H9 (cell line): ENCODE measurements at regions not wholly inside any gene's neighbourhood (a gene's known extent, or its start where the extent isn't known, plus 50 kb on each side); places are given as distances from the start of the nearest gene placed in this dataset.

Experiments used
- DNase-seq: peaks from one replicate; pipeline ENCODE4 v3.0.0-alpha.2; 2017
- H2AFZ ChIP-seq: one replicate; pipeline ENCODE4 v1.6.1; 2013; ENCODE audit warnings: mild to moderate bottlenecking, low read length, control low read depth, moderate library complexity
- H2AK5ac ChIP-seq: 2 replicates; pipeline ENCODE4 v1.6.1; 2013; ENCODE audit warnings: low read length, control low read depth, mixed read lengths; ENCODE audit not compliant: insufficient read length
- H2BK120ac ChIP-seq: one replicate; pipeline ENCODE4 v1.6.1; 2013; ENCODE audit warnings: low read depth, mild to moderate bottlenecking, low read length, control low read depth, inconsistent platforms; ENCODE audit not compliant: poor library complexity, severe bottlenecking
- H2BK12ac ChIP-seq: 2 replicates; pipeline ENCODE4 v1.6.1; 2013; ENCODE audit warnings: low read length, control low read depth, mixed read lengths, low read depth; ENCODE audit not compliant: insufficient read length
- H2BK15ac ChIP-seq: 2 replicates; pipeline ENCODE4 v1.6.1; 2013; ENCODE audit warnings: low read depth, low read length, control low read depth
- H2BK20ac ChIP-seq: one replicate; pipeline ENCODE4 v1.6.1; 2013; ENCODE audit warnings: low read depth, mild to moderate bottlenecking, low read length, control low read depth, inconsistent platforms; ENCODE audit not compliant: poor library complexity, severe bottlenecking
- H2BK5ac ChIP-seq: 2 replicates; pipeline ENCODE4 v1.6.1; 2013; ENCODE audit warnings: low read length, control low read depth, mixed read lengths; ENCODE audit not compliant: insufficient read length
- H3K14ac ChIP-seq: 2 replicates; pipeline ENCODE4 v1.6.1; 2013; ENCODE audit warnings: low read length, control low read depth; ENCODE audit not compliant: insufficient read depth
- H3K18ac ChIP-seq: 2 replicates; pipeline ENCODE4 v1.6.1; 2013; ENCODE audit warnings: low read depth, mild to moderate bottlenecking, mixed read lengths, low read length, control low read depth; ENCODE audit not compliant: insufficient read length
- H3K23ac ChIP-seq: 2 replicates; pipeline ENCODE4 v1.6.1; 2013; ENCODE audit warnings: low read length, control low read depth, mixed read lengths, low read depth; ENCODE audit not compliant: insufficient read length
- H3K23me2 ChIP-seq: 2 replicates; pipeline ENCODE4 v1.6.1; 2013; ENCODE audit warnings: low read depth, mild to moderate bottlenecking, mixed read lengths, low read length, control low read depth; ENCODE audit not compliant: insufficient read length, poor library complexity, severe bottlenecking
- H3K27ac ChIP-seq: 2 replicates; pipeline ENCODE4 v1.5.1; 2013; ENCODE audit warnings: low read length, control low read depth, mixed read lengths, low read depth; ENCODE audit not compliant: insufficient read length
- H3K27me3 ChIP-seq: 2 replicates; pipeline ENCODE4 v1.6.1; 2013; ENCODE audit warnings: low read length, control low read depth, inconsistent platforms; ENCODE audit not compliant: insufficient read depth
- H3K4ac ChIP-seq: 2 replicates; pipeline ENCODE4 v1.6.1; 2013; ENCODE audit warnings: low read depth, mild to moderate bottlenecking, control low read depth, inconsistent platforms, low read length, moderate library complexity
- H3K4me1 ChIP-seq: 2 replicates; pipeline ENCODE4 v1.6.1; 2013; ENCODE audit warnings: low read length, control low read depth, inconsistent platforms; ENCODE audit not compliant: insufficient read depth
- H3K4me2 ChIP-seq: 2 replicates; pipeline ENCODE4 v1.6.1; 2013; ENCODE audit warnings: low read length, control low read depth, mixed read lengths; ENCODE audit not compliant: insufficient read length, insufficient read depth
- H3K56ac ChIP-seq: 2 replicates; pipeline ENCODE4 v1.6.1; 2013; ENCODE audit warnings: low read depth, mild to moderate bottlenecking, mixed read lengths, low read length, control low read depth; ENCODE audit not compliant: insufficient read length
- H3K79me1 ChIP-seq: 2 replicates; pipeline ENCODE4 v1.6.1; 2013; ENCODE audit warnings: low read depth, mild to moderate bottlenecking, moderate library complexity, low read length, control low read depth, inconsistent platforms; ENCODE audit not compliant: insufficient read depth, poor library complexity, severe bottlenecking
- H3K79me2 ChIP-seq: 2 replicates; pipeline ENCODE4 v1.6.1; 2013; ENCODE audit warnings: low read length, control low read depth, inconsistent platforms; ENCODE audit not compliant: insufficient read depth
- H3K9ac ChIP-seq: 2 replicates; pipeline ENCODE4 v1.6.1; 2013; ENCODE audit warnings: low read length, control low read depth, mixed read lengths; ENCODE audit not compliant: insufficient read length; ENCODE audit errors: extremely low read depth
- H3K9me3 ChIP-seq: one replicate; pipeline ENCODE4 v1.6.1; 2013; ENCODE audit warnings: low read depth, low read length, inconsistent platforms; ENCODE audit not compliant: control insufficient read depth
- H3T11ph ChIP-seq: one replicate; pipeline ENCODE4 v1.6.1; 2013; ENCODE audit warnings: mild to moderate bottlenecking, low read length, control low read depth, inconsistent platforms
- H4K20me1 ChIP-seq: one replicate; pipeline ENCODE4 v1.6.1; 2013; ENCODE audit not compliant: control insufficient read depth, insufficient read length, insufficient read depth
- H4K5ac ChIP-seq: 2 replicates; pipeline ENCODE4 v1.6.1; 2013; ENCODE audit warnings: low read depth, mild to moderate bottlenecking, mixed read lengths, low read length, control low read depth; ENCODE audit not compliant: insufficient read length
- H4K8ac ChIP-seq: replicated peaks from 2 replicates; pipeline ENCODE4 v1.6.1; 2013; ENCODE audit warnings: low read length, control low read depth, mixed read lengths, low read depth; ENCODE audit not compliant: insufficient read length
- H4K91ac ChIP-seq: 2 replicates; pipeline ENCODE4 v1.6.1; 2013; ENCODE audit warnings: low read depth, mild to moderate bottlenecking, moderate library complexity, mixed read lengths, low read length, control low read depth; ENCODE audit not compliant: insufficient read length
- H3K27ac Mint-ChIP-seq, 3 experiments: 2 replicates in 2 of 3; 3 replicates in 1 of 3; pipeline ENCODE4 v1.8.0; 2020 to 2021; ENCODE audit warnings: mixed read lengths in 3 of 3, mild to moderate bottlenecking in 1 of 3, moderate library complexity in 1 of 3
- H3K27me3 Mint-ChIP-seq: 2 replicates; pipeline ENCODE4 v1.8.0; 2021; ENCODE audit warnings: low read depth, mild to moderate bottlenecking, moderate library complexity, mixed read lengths
- H3K36me3 Mint-ChIP-seq, 3 experiments: 2 replicates in 2 of 3; 3 replicates in 1 of 3; pipeline ENCODE4 v1.8.0; 2020 to 2021; ENCODE audit warnings: low read depth in 3 of 3, mixed read lengths in 3 of 3; ENCODE audit not compliant: insufficient read depth in 1 of 3
- H3K4me1 Mint-ChIP-seq, 2 experiments: 2 replicates each; pipeline ENCODE4 v1.8.0; 2020; ENCODE audit warnings: mixed read lengths in 2 of 2
- H3K4me3 Mint-ChIP-seq, 2 experiments: 2 replicates in 1 of 2; 3 replicates in 1 of 2; pipeline ENCODE4 v1.8.0; 2020 to 2021; ENCODE audit warnings: mild to moderate bottlenecking in 2 of 2, mixed read lengths in 2 of 2, moderate library complexity in 1 of 2
- H3K9me3 Mint-ChIP-seq, 2 experiments: 2 replicates in 1 of 2; 3 replicates in 1 of 2; pipeline ENCODE4 v1.8.0; 2020; ENCODE audit warnings: mild to moderate bottlenecking in 2 of 2, mixed read lengths in 2 of 2, moderate library complexity in 1 of 2
- WGBS: extraction: QIAGEN DNeasy Blood & Tissue Kit; methylation state at CpG from one replicate; pipeline ENCODE4 v1.1.7; 2013; ENCODE audit warnings: missing lambda C conversion rate, low lambda C conversion rate, mixed read lengths; ENCODE audit not compliant: insufficient read length; ENCODE audit errors: extremely low coverage; 5-methylcytosine and 5-hydroxymethylcytosine counted together
- TF ChIP-seq, protein P1 (sequence below): fragments of 200-600 bp; sonication (generic); conservative IDR thresholded peaks from 3 replicates; pipeline ENCODE4 v1.8.0; 2021; ENCODE audit warnings: antibody characterized with exemption, mild to moderate bottlenecking

- H3K9ac ChIP-seq: no peak overlapping the region
- H3K4me2 ChIP-seq: no peak overlapping the region
- H4K91ac ChIP-seq: no peak overlapping the region
- Mint-ChIP-seq H3K27ac (no peak overlapping the region), H3K4me3 (no peak overlapping the region), H3K4me1 (peaks cover 0 to 4% of the 10 kb centered on the region in 2 experiments; a peak in 1 of 4 replicates), H3K27me3 (no peaks in the 10 kb centered on the region), H3K9me3 (no peaks in the 10 kb centered on the region), H3K36me3 (no peaks in the 10 kb centered on the region)
- H3K79me1 ChIP-seq: no peaks in the 10 kb centered on the region
- no peaks in the 10 kb centered on the region for H3K27me3 ChIP-seq
- WGBS: no CpG with 5 or more reads among the region's 13 CpGs
- no peak overlapping the region for H2AFZ ChIP-seq
- no peak overlapping the region for H3K14ac ChIP-seq
- DNase-seq: no peak
- H3K27ac ChIP-seq: no peak overlapping the region
- no peak overlapping the region for H2BK120ac ChIP-seq
- no peak overlapping the region for H3K56ac ChIP-seq
- H2AK5ac ChIP-seq: no peak overlapping the region
- no peaks in the 10 kb centered on the region for H3K23me2 ChIP-seq
- H2BK5ac ChIP-seq: no peak overlapping the region
- no peaks in the 10 kb centered on the region for H3K79me2 ChIP-seq
- H4K20me1 ChIP-seq: no peaks in the 10 kb centered on the region
- H2BK20ac ChIP-seq: no peak overlapping the region
- no peak overlapping the region for H2BK15ac ChIP-seq
- TF ChIP-seq, protein P1, sequence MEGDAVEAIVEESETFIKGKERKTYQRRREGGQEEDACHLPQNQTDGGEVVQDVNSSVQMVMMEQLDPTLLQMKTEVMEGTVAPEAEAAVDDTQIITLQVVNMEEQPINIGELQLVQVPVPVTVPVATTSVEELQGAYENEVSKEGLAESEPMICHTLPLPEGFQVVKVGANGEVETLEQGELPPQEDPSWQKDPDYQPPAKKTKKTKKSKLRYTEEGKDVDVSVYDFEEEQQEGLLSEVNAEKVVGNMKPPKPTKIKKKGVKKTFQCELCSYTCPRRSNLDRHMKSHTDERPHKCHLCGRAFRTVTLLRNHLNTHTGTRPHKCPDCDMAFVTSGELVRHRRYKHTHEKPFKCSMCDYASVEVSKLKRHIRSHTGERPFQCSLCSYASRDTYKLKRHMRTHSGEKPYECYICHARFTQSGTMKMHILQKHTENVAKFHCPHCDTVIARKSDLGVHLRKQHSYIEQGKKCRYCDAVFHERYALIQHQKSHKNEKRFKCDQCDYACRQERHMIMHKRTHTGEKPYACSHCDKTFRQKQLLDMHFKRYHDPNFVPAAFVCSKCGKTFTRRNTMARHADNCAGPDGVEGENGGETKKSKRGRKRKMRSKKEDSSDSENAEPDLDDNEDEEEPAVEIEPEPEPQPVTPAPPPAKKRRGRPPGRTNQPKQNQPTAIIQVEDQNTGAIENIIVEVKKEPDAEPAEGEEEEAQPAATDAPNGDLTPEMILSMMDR: no peak
- H3K9me3 ChIP-seq: no peaks in the 10 kb centered on the region
- no peak overlapping the region for H3K23ac ChIP-seq
- H3T11ph ChIP-seq: no peak overlapping the region
- H3K4ac ChIP-seq: no peak overlapping the region
- H4K5ac ChIP-seq: no peak overlapping the region
- no peak overlapping the region for H4K8ac ChIP-seq
- no peak overlapping the region for H3K18ac ChIP-seq
- H2BK12ac ChIP-seq: no peak overlapping the region
- no peaks in the 10 kb centered on the region for H3K4me1 ChIP-seq
Measured at GRCh38 chr20:52494244-52494643, 302.7 kb upstream of the ZFP64 start.
